Gastrocnemius medialis (tissue), 4 donors: ENCODE measurements at regions not wholly inside any gene's neighbourhood (a gene's known extent, or its start where the extent isn't known, plus 50 kb on each side); places are given as distances from the start of the nearest gene placed in this dataset.

ENCODE experiments used
- ATAC-seq, 2 donors: fragments of 150-250 bp; one replicate each; pipeline ENCODE4 v1.9.1; 2016
- DNase-seq, 2 donors: peaks; one replicate each; pipeline ENCODE4 v3.0.0-alpha.2; 2019
- H3K27ac ChIP-seq, 4 donors: fragments of 200-600 bp; sonication (generic); 1 replicate in 1 of 4; 2 replicates in 3 of 4; pipeline ENCODE4 v1.5.1; 2016 to 2018; ENCODE audit warnings: mild to moderate bottlenecking in 2 of 4, moderate library complexity in 1 of 4
- H3K27me3 ChIP-seq, 3 donors: fragments of 200-600 bp; sonication (generic) in 2 of 3; 1 replicate in 1 of 3; 2 replicates in 2 of 3; pipeline versions ENCODE4 v1.5.1 to v1.6.0; 2016 to 2019; ENCODE audit warnings: mild to moderate bottlenecking in 1 of 3, moderate library complexity in 1 of 3
- H3K36me3 ChIP-seq, 2 donors: fragments of 200-600 bp; sonication (generic) in 1 of 2; one replicate each; pipeline ENCODE4 v1.5.1; 2017 to 2018
- H3K4me1 ChIP-seq, 2 donors: fragments of 200-600 bp; sonication (generic) in 1 of 2; one replicate each; pipeline ENCODE4 v1.5.1; 2016 to 2017; ENCODE audit warnings: mild to moderate bottlenecking in 2 of 2
- H3K4me3 ChIP-seq, 4 donors: fragments of 200-600 bp; sonication (generic) in 3 of 4; 1 replicate in 1 of 4; 2 replicates in 3 of 4; pipeline ENCODE4 v1.5.1; 2016 to 2019; ENCODE audit warnings: mild to moderate bottlenecking in 2 of 4
- H3K9me3 ChIP-seq, 3 donors: fragments of 200-600 bp; sonication (generic) in 2 of 3; 1 replicate in 1 of 3; 2 replicates in 2 of 3; pipeline ENCODE4 v1.5.1; 2016 to 2019
- CTCF ChIP-seq, 5 experiments: fragments of 450-650 bp in 3 of 5; fragments of 200-600 bp in 2 of 5; sonication (generic) in 2 of 5; IDR thresholded peaks in 4 of 5; conservative IDR thresholded peaks in 1 of 5; 1 replicate in 4 of 5; 2 replicates in 1 of 5; pipeline ENCODE4 v1.5.1; 2016 to 2019; ENCODE audit warnings: antibody characterized with exemption in 5 of 5, mild to moderate bottlenecking in 3 of 5, moderate library complexity in 3 of 5
- POLR2A ChIP-seq, 2 donors: fragments of 450-650 bp; IDR thresholded peaks; one replicate each; pipeline ENCODE4 v1.6.1; 2017; ENCODE audit warnings: antibody characterized with exemption in 2 of 2, mild to moderate bottlenecking in 2 of 2, moderate library complexity in 2 of 2
- in situ Hi-C, 4 donors: fragments of 200-750 bp; cut with MboI; loops; one replicate each; pipeline versions ENCODE4 v1.15.0 to v1.8.0; 2017; ENCODE audit warnings: low sequenced_read_pairs in 4 of 4
- intact Hi-C: fragments of 100-400 bp; cut with DNase I; formaldehyde crosslinking; loops from one replicate; pipeline ENCODE4 v1.15.1; 2023; ENCODE audit warnings: low total_unique reads

DNA sequence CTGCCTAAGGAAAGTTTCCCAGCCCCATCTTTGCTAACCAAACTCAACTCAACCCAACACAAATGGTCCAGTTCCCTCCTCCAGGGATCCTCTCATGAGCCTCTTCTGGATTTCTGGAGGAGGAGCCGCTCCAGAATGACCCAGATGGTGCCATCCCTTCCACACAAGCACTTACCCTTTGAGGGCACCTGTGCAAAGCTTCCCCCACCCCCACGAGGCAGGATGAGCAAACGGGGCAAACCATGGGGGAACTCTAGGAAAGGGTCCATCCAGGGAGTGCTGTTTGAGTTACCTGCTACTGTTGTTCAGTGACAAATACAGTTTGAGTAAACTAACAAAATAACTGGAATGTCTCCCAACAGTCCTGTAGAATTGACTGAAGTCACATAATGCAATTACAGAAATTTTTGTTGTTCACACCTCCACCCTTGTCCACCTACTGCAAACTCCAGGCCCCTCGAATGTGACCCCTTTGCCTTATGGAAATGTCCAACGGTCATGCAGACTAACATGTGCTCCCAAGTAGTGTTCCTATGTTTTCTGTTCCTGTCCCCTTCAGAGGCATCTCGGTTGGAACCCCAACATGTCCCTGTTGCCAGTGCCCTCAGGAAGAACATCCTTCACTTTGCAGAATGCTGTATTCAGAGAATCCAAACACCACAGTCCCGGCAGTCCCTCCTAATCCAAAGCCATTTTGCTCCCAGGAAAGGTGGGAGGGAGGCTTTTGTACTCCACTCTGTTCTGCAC is 160.1 kb downstream of the RRAGC start:
- no peaks in the 10 kb centered on the region for H3K4me1 ChIP-seq
- H3K27me3 ChIP-seq: peaks cover 0 to 2% (median 0%) of the 10 kb centered on the region in 3 donors
- H3K4me3 ChIP-seq: no peak overlapping the region
- no peak for ATAC-seq
- H3K27ac ChIP-seq: no peak overlapping the region
- intact Hi-C loops (no loop called here), in situ Hi-C loops (no loop called here)
- H3K36me3 ChIP-seq: no peaks in the 10 kb centered on the region
- no peak for DNase-seq
- H3K9me3 ChIP-seq: no peaks in the 10 kb centered on the region
- TF ChIP-seq POLR2A (IDR thresholded peaks at IDR 0.05) (no peak), CTCF (IDR thresholded peaks at IDR 0.05 in 4 of 5, conservative IDR thresholded peaks at IDR 0.05 in 1 of 5) (no peak)

DNA sequence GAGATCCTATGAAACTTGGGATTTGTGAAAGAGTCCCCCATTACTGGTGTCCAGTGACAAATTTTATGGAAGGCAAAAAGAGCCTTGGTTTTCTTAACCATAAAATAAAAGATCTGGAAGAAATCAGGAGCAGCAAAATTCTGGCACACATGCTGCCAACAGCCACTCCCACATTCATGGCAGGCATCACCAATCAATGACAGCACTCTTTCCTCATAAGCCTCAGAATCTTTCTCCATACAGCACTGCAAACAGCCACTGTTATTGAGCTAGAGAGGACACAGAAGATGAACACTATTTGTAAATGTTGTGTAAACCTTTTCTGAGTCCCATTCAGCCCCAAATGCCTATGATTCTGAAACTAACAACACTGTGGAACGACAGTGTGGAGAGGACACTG is 162.2 kb downstream of the RRAGC start:
- no peak overlapping the region for H3K27ac ChIP-seq
- DNase-seq: no peak

GRCh38 chr1:38696371-38696770 is 163.2 kb downstream of the RRAGC start:
- intact Hi-C loops (no loop called here), in situ Hi-C loops (no loop called here)
- Histone ChIP-seq H3K4me3 (no peak overlapping the region), H3K27ac (no peak overlapping the region), H3K36me3 (no peaks in the 10 kb centered on the region), H3K9me3 (no peaks in the 10 kb centered on the region), H3K4me1 (no peaks in the 10 kb centered on the region), H3K27me3 (no peaks in the 10 kb centered on the region)
- DNase-seq (no peak), ATAC-seq (no peak)
- TF ChIP-seq CTCF (IDR thresholded peaks at IDR 0.05 in 4 of 5, conservative IDR thresholded peaks at IDR 0.05 in 1 of 5) (no peak), POLR2A (IDR thresholded peaks at IDR 0.05) (no peak)

More for the DNA sequence above, 162.2 kb downstream of the RRAGC start:
- H3K9me3 ChIP-seq: no peaks in the 10 kb centered on the region
- intact Hi-C loops: no loop called here
- no peaks in the 10 kb centered on the region for H3K4me1 ChIP-seq
- H3K4me3 ChIP-seq: no peak overlapping the region
- TF ChIP-seq CTCF (IDR thresholded peaks at IDR 0.05 in 4 of 5, conservative IDR thresholded peaks at IDR 0.05 in 1 of 5): no peak
- no peak for TF ChIP-seq POLR2A (IDR thresholded peaks at IDR 0.05)
- no peaks in the 10 kb centered on the region for H3K36me3 ChIP-seq
- no peak for ATAC-seq
- in situ Hi-C loops: no loop called here
- H3K27me3 ChIP-seq: peaks cover 0 to 2% (median 0%) of the 10 kb centered on the region in 3 donors

GRCh38 chr1:38693759-38694158 is 165.8 kb downstream of the RRAGC start:
- DNase-seq: no peak
- no peak for TF ChIP-seq CTCF (IDR thresholded peaks at IDR 0.05 in 4 of 5, conservative IDR thresholded peaks at IDR 0.05 in 1 of 5)
- TF ChIP-seq POLR2A (IDR thresholded peaks at IDR 0.05): no peak
- Histone ChIP-seq H3K27me3 (peaks cover 0 to 11% (median 7%) of the 10 kb centered on the region in 3 donors), H3K4me1 (no peaks in the 10 kb centered on the region), H3K27ac (no peak overlapping the region), H3K4me3 (no peak overlapping the region), H3K36me3 (no peaks in the 10 kb centered on the region), H3K9me3 (no peaks in the 10 kb centered on the region)
- ATAC-seq: no peak
- in situ Hi-C loops: no loop called here
- intact Hi-C loops: no loop called here

DNA sequence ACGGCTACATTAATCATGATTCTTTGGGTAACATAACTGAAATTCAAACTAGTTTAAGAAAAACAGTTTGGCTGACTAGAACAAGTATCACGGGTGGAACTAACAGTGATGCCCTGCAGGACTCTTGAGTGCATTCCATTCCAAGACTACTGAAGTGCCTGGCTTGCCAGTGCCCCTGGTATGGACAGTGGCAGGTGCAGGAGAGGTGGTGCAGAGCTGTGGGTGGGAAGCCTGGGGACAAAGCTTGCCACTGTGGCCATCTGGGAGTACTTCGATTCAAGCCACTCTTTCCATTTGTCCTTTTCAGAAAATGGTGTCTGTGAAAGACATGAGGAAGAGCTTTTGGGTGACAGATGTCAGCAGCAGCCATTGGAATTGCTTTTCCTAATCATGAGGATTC is 166.5 kb downstream of the RRAGC start:
- no peak for ATAC-seq
- Histone ChIP-seq H3K4me3 (no peak overlapping the region), H3K27ac (no peak overlapping the region), H3K27me3 (peaks cover 0 to 11% (median 8%) of the 10 kb centered on the region in 3 donors), H3K4me1 (no peaks in the 10 kb centered on the region), H3K36me3 (no peaks in the 10 kb centered on the region), H3K9me3 (no peaks in the 10 kb centered on the region)
- in situ Hi-C loops (no loop called here), intact Hi-C loops (no loop called here)
- TF ChIP-seq CTCF (IDR thresholded peaks at IDR 0.05 in 4 of 5, conservative IDR thresholded peaks at IDR 0.05 in 1 of 5) (no peak), POLR2A (IDR thresholded peaks at IDR 0.05) (no peak)
- DNase-seq: no peak
